ENCODE measurements at regions not wholly inside any gene's neighbourhood (a gene's known extent, or its start where the extent isn't known, plus 50 kb on each side); places are given as distances from the start of the nearest gene placed in this dataset.

DNA sequence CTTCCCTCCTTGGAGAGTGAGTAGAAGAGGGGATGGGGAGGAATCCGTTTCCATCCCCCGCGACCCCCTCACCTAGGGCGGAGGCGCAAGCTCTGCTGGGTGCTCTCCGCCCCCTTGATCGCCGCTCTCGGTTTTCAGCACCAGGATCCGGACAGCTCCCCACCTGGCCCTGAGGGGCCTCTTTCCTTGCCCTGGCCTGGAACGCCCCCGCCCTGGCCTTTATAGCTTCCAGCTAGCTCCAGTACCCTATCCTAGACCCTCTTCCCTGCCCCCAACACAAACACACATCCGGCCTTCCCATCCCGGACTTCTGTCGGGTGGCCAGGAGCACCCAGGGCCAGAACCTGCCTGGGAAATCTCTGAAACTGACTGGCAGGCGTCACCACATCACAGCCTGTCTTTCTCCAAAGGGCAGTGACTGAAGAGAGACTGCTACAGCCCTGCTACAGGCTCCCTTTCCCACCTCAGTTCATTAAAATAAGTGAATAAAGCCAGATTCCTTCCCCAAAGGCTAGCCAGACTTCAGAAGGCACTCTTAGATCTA is 72.3 kb upstream of the LEP start:
- CTCF ChIA-PET = interaction anchor here (1.1 kb wide), 1 partner anchor 41 kb away, joined by 4 read pairs; no protein-coding TSS in a partner anchor
- peak; percentile 53 to 77 for DNase-seq
- no peaks in the 10 kb centered on the region for H3K4me1 Mint-ChIP-seq (ENCODE audit: low read depth, unreplicated experiment)

DNA sequence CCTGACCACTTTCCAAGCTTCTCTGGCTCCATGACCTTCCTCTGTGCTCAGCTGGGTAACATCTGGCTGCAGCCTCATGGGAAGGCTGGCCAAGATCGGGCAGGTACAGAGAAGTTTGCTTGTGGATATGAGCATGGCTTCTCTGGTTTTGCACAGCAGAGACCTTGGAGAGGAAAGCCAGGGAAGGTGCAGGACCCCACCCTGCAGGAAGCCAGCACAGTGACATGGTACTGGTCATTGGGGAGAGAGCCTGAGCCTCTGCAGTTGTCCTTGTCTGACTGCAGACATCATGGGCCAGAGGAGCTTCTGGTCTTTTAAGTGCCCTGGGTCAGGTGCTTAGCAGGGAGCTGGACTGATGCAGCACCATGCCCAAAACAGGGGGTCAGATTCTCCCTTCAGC is 70.6 kb upstream of the LEP start:
- H3K4me1 ChIP-seq = 0 out of 2 replicates have a peak, but pooled peaks cover 5% of the 10 kb centered on the region
- H3K9me3 ChIP-seq = no peaks in the 10 kb centered on the region
- DNase-seq = no peak
- BruUV-seq (replicated peaks) = no TSS peak
- ChIA-PET POLR2A (no interaction called here), CTCF (no interaction called here)
- H3K36me3 ChIP-seq (ENCODE audit: control insufficient read depth, insufficient read depth, low read length) = no peaks in the 10 kb centered on the region
- peaks cover 23% of the 10 kb centered on the region for H3K27me3 Mint-ChIP-seq (ENCODE audit: insufficient read depth, unreplicated experiment)
- H3K36me3 Mint-ChIP-seq (ENCODE audit: insufficient read depth, unreplicated experiment) = no peaks in the 10 kb centered on the region
- H3K4me3 ChIP-seq (ENCODE audit: low read depth, low read length) = no peak overlapping the region
- peaks cover 3% of the 10 kb centered on the region for H3K27me3 ChIP-seq (replicated peaks; ENCODE audit: control insufficient read depth, insufficient read depth, low read length)
- no peaks in the 10 kb centered on the region for H3K9me3 Mint-ChIP-seq (ENCODE audit: unreplicated experiment)
- H3K4me1 Mint-ChIP-seq (ENCODE audit: low read depth, unreplicated experiment) = no peaks in the 10 kb centered on the region
- no peak overlapping the region for H3K27ac Mint-ChIP-seq (ENCODE audit: unreplicated experiment)
- intact Hi-C loops (cut with micrococcal nuclease; ENCODE audit: unreplicated experiment) = no loop called here
- TF ChIP-seq, protein P1, sequence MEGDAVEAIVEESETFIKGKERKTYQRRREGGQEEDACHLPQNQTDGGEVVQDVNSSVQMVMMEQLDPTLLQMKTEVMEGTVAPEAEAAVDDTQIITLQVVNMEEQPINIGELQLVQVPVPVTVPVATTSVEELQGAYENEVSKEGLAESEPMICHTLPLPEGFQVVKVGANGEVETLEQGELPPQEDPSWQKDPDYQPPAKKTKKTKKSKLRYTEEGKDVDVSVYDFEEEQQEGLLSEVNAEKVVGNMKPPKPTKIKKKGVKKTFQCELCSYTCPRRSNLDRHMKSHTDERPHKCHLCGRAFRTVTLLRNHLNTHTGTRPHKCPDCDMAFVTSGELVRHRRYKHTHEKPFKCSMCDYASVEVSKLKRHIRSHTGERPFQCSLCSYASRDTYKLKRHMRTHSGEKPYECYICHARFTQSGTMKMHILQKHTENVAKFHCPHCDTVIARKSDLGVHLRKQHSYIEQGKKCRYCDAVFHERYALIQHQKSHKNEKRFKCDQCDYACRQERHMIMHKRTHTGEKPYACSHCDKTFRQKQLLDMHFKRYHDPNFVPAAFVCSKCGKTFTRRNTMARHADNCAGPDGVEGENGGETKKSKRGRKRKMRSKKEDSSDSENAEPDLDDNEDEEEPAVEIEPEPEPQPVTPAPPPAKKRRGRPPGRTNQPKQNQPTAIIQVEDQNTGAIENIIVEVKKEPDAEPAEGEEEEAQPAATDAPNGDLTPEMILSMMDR (IDR thresholded peaks at IDR 0.05; ENCODE audit: insufficient read depth in 1 of 2, low read depth in 1 of 2, low read length in 1 of 2, severe bottlenecking in 1 of 2, unreplicated experiment in 1 of 2) = no peak
- no peak overlapping the region for H3K4me3 Mint-ChIP-seq (ENCODE audit: unreplicated experiment)

More for the DNA sequence above, 72.3 kb upstream of the LEP start:
- Mint-ChIP-seq H3K4me3 (ENCODE audit: unreplicated experiment) (peak overlapping the region; percentile 56), H3K9me3 (ENCODE audit: unreplicated experiment) (no peaks in the 10 kb centered on the region), H3K27ac (ENCODE audit: unreplicated experiment) (no peak overlapping the region), H3K36me3 (ENCODE audit: insufficient read depth, unreplicated experiment) (no peaks in the 10 kb centered on the region), H3K27me3 (ENCODE audit: insufficient read depth, unreplicated experiment) (peaks cover 23% of the 10 kb centered on the region)
- Histone ChIP-seq H3K4me1 (peaks cover 18% of the 10 kb centered on the region), H3K36me3 (ENCODE audit: control insufficient read depth, insufficient read depth, low read length) (no peaks in the 10 kb centered on the region), H3K9me3 (no peaks in the 10 kb centered on the region), H3K4me3 (ENCODE audit: low read depth, low read length) (no peak overlapping the region), H3K27me3 (replicated peaks; ENCODE audit: control insufficient read depth, insufficient read depth, low read length) (peaks cover 3% of the 10 kb centered on the region)
- TF ChIP-seq, protein P1 (IDR thresholded peaks at IDR 0.05; ENCODE audit: insufficient read depth in 1 of 2, low read depth in 1 of 2, low read length in 1 of 2, severe bottlenecking in 1 of 2, unreplicated experiment in 1 of 2) = no peak
- intact Hi-C loops (cut with micrococcal nuclease; ENCODE audit: unreplicated experiment) = loop anchor here (5.0 kb wide), 1 partner anchor 234 kb away; no protein-coding TSS in a partner anchor
- BruUV-seq (replicated peaks) = no TSS peak
- POLR2A ChIA-PET = no interaction called here

DNA sequence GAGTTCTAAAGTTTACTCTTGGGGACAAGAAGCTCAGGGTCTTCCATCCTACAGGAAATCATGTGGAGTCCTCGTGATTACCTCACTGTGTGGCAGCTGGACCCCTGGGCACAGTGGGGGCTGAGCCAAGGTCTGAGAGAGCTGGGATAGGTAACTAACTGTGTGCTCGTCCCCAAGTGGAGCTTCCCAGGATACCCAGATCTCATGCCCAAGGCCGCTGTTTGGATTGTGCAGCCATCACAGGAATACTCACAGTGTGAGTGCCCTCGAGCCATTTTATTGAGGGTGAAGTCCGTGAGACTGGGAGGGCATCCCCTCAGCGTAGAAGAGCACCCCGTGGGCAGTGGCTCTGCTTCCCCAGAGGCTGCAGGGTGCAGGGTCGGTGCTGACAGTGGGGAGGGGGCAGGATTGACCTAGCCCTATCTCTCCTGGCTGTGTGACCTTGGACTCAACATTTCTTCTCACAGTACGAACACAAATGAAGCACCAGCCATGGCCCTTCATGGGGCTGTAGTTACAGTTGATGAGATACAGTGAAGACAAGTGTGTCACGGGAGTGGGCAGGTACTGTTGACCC is 69.6 kb upstream of the LEP start:
- H3K36me3 ChIP-seq (ENCODE audit: control insufficient read depth, insufficient read depth, low read length) = no peaks in the 10 kb centered on the region
- no TSS peak for BruUV-seq (replicated peaks)
- Mint-ChIP-seq H3K27ac (ENCODE audit: unreplicated experiment) (no peak overlapping the region), H3K36me3 (ENCODE audit: insufficient read depth, unreplicated experiment) (peaks cover under 1% of the 10 kb centered on the region), H3K4me1 (ENCODE audit: low read depth, unreplicated experiment) (peaks cover 2% of the 10 kb centered on the region), H3K9me3 (ENCODE audit: unreplicated experiment) (peaks cover 2% of the 10 kb centered on the region), H3K27me3 (ENCODE audit: insufficient read depth, unreplicated experiment) (peaks cover 23% of the 10 kb centered on the region), H3K4me3 (ENCODE audit: unreplicated experiment) (no peak overlapping the region)
- H3K27me3 ChIP-seq (replicated peaks; ENCODE audit: control insufficient read depth, insufficient read depth, low read length) = peaks cover 1% of the 10 kb centered on the region
- POLR2A ChIA-PET = no interaction called here
- intact Hi-C loops (cut with micrococcal nuclease; ENCODE audit: unreplicated experiment) = no loop called here
- DNase-seq = no peak
- CTCF ChIA-PET = no interaction called here
- TF ChIP-seq, protein P1 (IDR thresholded peaks at IDR 0.05; ENCODE audit: insufficient read depth in 1 of 2, low read depth in 1 of 2, low read length in 1 of 2, severe bottlenecking in 1 of 2, unreplicated experiment in 1 of 2) = no peak
- no peaks in the 10 kb centered on the region for H3K9me3 ChIP-seq
- no peak overlapping the region for H3K4me3 ChIP-seq (ENCODE audit: low read depth, low read length)
- H3K4me1 ChIP-seq = peaks cover 7% of the 10 kb centered on the region; the same call in 1 of the 2 replicates

Data from Caco-2 (cell line).